Right lobe of liver (tissue), 6 donors: ENCODE measurements at regions not wholly inside any gene's neighbourhood (a gene's known extent, or its start where the extent isn't known, plus 50 kb on each side); places are given as distances from the start of the nearest gene placed in this dataset.

Source experiments
- ATAC-seq, 4 donors: fragments of 200-7000 bp; cut with Tn5 transposase; one replicate each; pipeline ENCODE4 v1.9.1; 2020; ENCODE audit warnings: mild to moderate bottlenecking in 4 of 4, moderate library complexity in 4 of 4
- DNase-seq, 3 donors: peaks; one replicate each; pipeline ENCODE4 v3.0.0-alpha.2; 2020
- H3K27ac ChIP-seq, 3 donors: fragments of 200-600 bp; one replicate each; pipeline ENCODE4 v1.8.0; 2022
- H3K27me3 ChIP-seq, 2 donors: fragments of 200-600 bp; one replicate each; pipeline ENCODE4 v1.8.0; 2022
- H3K36me3 ChIP-seq, 4 donors: fragments of 200-600 bp; sonication (generic) in 1 of 4; one replicate each; pipeline versions ENCODE4 v1.5.1 to v1.8.0; 2017 to 2022; ENCODE audit warnings: control low read depth in 1 of 4
- H3K4me1 ChIP-seq, 4 donors: fragments of 200-600 bp; sonication (generic) in 1 of 4; one replicate each; pipeline versions ENCODE4 v1.5.1 to v1.8.0; 2017 to 2022; ENCODE audit warnings: control low read depth in 1 of 4
- H3K4me3 ChIP-seq, 3 donors: fragments of 200-600 bp; one replicate each; pipeline ENCODE4 v1.8.0; 2022
- H3K9me3 ChIP-seq, 4 donors: fragments of 200-600 bp; sonication (generic) in 1 of 4; one replicate each; pipeline versions ENCODE4 v1.5.1 to v1.8.0; 2017 to 2022; ENCODE audit warnings: control low read depth in 1 of 4
- CTCF ChIP-seq, 4 donors: fragments of 200-600 bp in 3 of 4; fragments of 450-650 bp in 1 of 4; IDR thresholded peaks; one replicate each; pipeline versions ENCODE4 v1.5.1 to v1.8.0; 2016 to 2022; ENCODE audit warnings: antibody characterized with exemption in 4 of 4, mild to moderate bottlenecking in 2 of 4
- POLR2A ChIP-seq: fragments of 450-650 bp; IDR thresholded peaks from one replicate; pipeline ENCODE4 v1.6.1; 2017; ENCODE audit warnings: antibody characterized with exemption, mild to moderate bottlenecking
- WGBS: methylation state at CpG from one replicate; pipeline ENCODE4 v1.1.6; 2018; ENCODE audit warnings: low coverage, low lambda C conversion rate; ENCODE audit not compliant: insufficient coverage; ENCODE audit errors: missing lambda C conversion rate; 5-methylcytosine and 5-hydroxymethylcytosine counted together
- intact Hi-C, 2 donors: fragments of 100-400 bp; cut with DNase I; formaldehyde crosslinking; loops; one replicate each; pipeline versions ENCODE4 v1.11.2 to v1.14.1; 2022
- donor health status: DM: no; HTN: yes; CAD: no.
- donor health status: DM: no; HTN: no; CAD: no.
- donor health status: DM: no; HTN: no; CAD: no.
- donor health status: DM: no; HTN: yes; CAD: no.
- donor health status: DM: no; HTN: yes; CAD: no.

- Histone ChIP-seq H3K27ac (no peak overlapping the region), H3K27me3 (no peaks in the 10 kb centered on the region), H3K4me1 (peaks cover 0 to 9% (median 0%) of the 10 kb centered on the region in 4 donors), H3K4me3 (no peak overlapping the region), H3K9me3 (no peaks in the 10 kb centered on the region), H3K36me3 (no peaks in the 10 kb centered on the region)
- TF ChIP-seq POLR2A (no peak), CTCF (IDR thresholded peaks at IDR 0.05) (no peak)
- peak; percentile 72 to 92 (median 88) for ATAC-seq
- intact Hi-C loops, result no loop called here
- DNase-seq, result no peak
- 23% methylated on average over 1 of the region's 1 CpG for WGBS
These were observed 867.1 kb upstream of the PHF14 start for GRCh38 chr7:10106609-10107008.

- DNase-seq, result no peak
- Histone ChIP-seq H3K36me3 (no peaks in the 10 kb centered on the region), H3K27me3 (no peaks in the 10 kb centered on the region), H3K4me3 (no peak overlapping the region), H3K4me1 (no peaks in the 10 kb centered on the region), H3K9me3 (no peaks in the 10 kb centered on the region), H3K27ac (no peak overlapping the region)
- no peak for TF ChIP-seq CTCF (IDR thresholded peaks at IDR 0.05)
- TF ChIP-seq POLR2A, result no peak
- ATAC-seq, result no peak
- 89% methylated on average over 6 of the region's 6 CpGs for WGBS
- intact Hi-C loops, result no loop called here
These were observed 857.2 kb upstream of the PHF14 start for GRCh38 chr7:10116511-10116910.

- H3K4me3 ChIP-seq, result no peak overlapping the region
- H3K36me3 ChIP-seq, result no peaks in the 10 kb centered on the region
- no peak for TF ChIP-seq POLR2A
- no peak for TF ChIP-seq CTCF (IDR thresholded peaks at IDR 0.05)
- H3K27ac ChIP-seq, result no peak overlapping the region
- WGBS, result 92% methylated on average over 1 of the region's 1 CpG
- ATAC-seq (no peak), DNase-seq (no peak)
- H3K9me3 ChIP-seq, result no peaks in the 10 kb centered on the region
- no peaks in the 10 kb centered on the region for H3K4me1 ChIP-seq
- H3K27me3 ChIP-seq, result no peaks in the 10 kb centered on the region
- intact Hi-C loops, result no loop called here
These were observed 855.9 kb upstream of the PHF14 start for GRCh38 chr7:10117815-10118214.

GRCh38 chr7:10120936-10121335, 852.7 kb upstream of the PHF14 start:
- Histone ChIP-seq H3K27ac (no peak overlapping the region), H3K9me3 (no peaks in the 10 kb centered on the region), H3K36me3 (no peaks in the 10 kb centered on the region), H3K27me3 (no peaks in the 10 kb centered on the region), H3K4me1 (no peaks in the 10 kb centered on the region), H3K4me3 (no peak overlapping the region)
- 71% methylated on average over 2 of the region's 2 CpGs for WGBS
- TF ChIP-seq CTCF (IDR thresholded peaks at IDR 0.05) (no peak), POLR2A (no peak)
- DNase-seq (no peak), ATAC-seq (no peak)
- intact Hi-C loops, result no loop called here

- no peaks in the 10 kb centered on the region for H3K27me3 ChIP-seq
- no peaks in the 10 kb centered on the region for H3K9me3 ChIP-seq
- DNase-seq, result no peak
- H3K4me3 ChIP-seq, result no peak overlapping the region
- H3K27ac ChIP-seq, result no peak overlapping the region
- no peak for ATAC-seq
- WGBS, result 34% methylated on average over 2 of the region's 2 CpGs
- TF ChIP-seq POLR2A (no peak), CTCF (IDR thresholded peaks at IDR 0.05) (no peak)
- no peaks in the 10 kb centered on the region for H3K4me1 ChIP-seq
- no peaks in the 10 kb centered on the region for H3K36me3 ChIP-seq
- intact Hi-C loops, result no loop called here
These were observed 852.0 kb upstream of the PHF14 start for GRCh38 chr7:10121631-10122030.
